HEK293 (cell line): ENCODE measurements at regions not wholly inside any gene's neighbourhood (a gene's known extent, or its start where the extent isn't known, plus 50 kb on each side); places are given as distances from the start of the nearest gene placed in this dataset.
"Not testable (repeated sequence)": the region's sequence is repeated elsewhere in the genome, so short reads cannot be mapped to it uniquely, and the experiment has no call there.

Experiments used
- CTCF ChIA-PET: fragments of 350-600 bp; formaldehyde crosslinking; extraction: SDS; loops from one replicate; lab custom pipeline; 2021; ENCODE audit warnings: antibody characterized with exemption; lab: Yijun Ruan, JAX
- POLR2A ChIA-PET: fragments of 300-600 bp; formaldehyde crosslinking; extraction: SDS; loops from one replicate; lab custom pipeline; 2020; ENCODE audit warnings: antibody characterized with exemption, inconsistent platforms; lab: Yijun Ruan, JAX
- H3K27ac ChIP-seq: fragments of 200-500 bp; sonication (Bioruptor generic); 2 replicates; pipeline ENCODE4 v1.5.1; 2014; ENCODE audit warnings: low read depth, low read length, control low read depth, inconsistent platforms; ENCODE audit errors: extremely low read depth
- H3K36me3 ChIP-seq, 2 experiments: fragments of 200-500 bp in 1 of 2; sonication (Bioruptor generic) in 1 of 2; 1 replicate in 1 of 2; 2 replicates in 1 of 2; pipeline ENCODE4 v1.5.1; 2014 to 2017; ENCODE audit warnings: inconsistent platforms in 2 of 2, low read length in 2 of 2; ENCODE audit not compliant: control insufficient read depth in 2 of 2, insufficient read depth in 1 of 2
- H3K4me1 ChIP-seq: fragments of 200-500 bp; sonication (Bioruptor generic); 2 replicates; pipeline ENCODE4 v1.5.1; 2014; ENCODE audit warnings: mild to moderate bottlenecking, low read length, inconsistent platforms; ENCODE audit not compliant: control insufficient read depth, insufficient read depth
- H3K4me3 ChIP-seq: 2 replicates; pipeline ENCODE4 v1.5.1; 2011; ENCODE audit warnings: low read depth, mild to moderate bottlenecking, control low read depth, low read length, moderate library complexity
- H3K9me3 ChIP-seq: fragments of 200-500 bp; sonication (Bioruptor generic); 2 replicates; pipeline ENCODE4 v1.5.1; 2014; ENCODE audit warnings: low read depth, low read length, inconsistent platforms; ENCODE audit not compliant: control insufficient read depth, insufficient read depth
- TF ChIP-seq, protein P1 (sequence below): fragments of 450-650 bp; formaldehyde crosslinking; IDR thresholded peaks from 2 replicates; pipeline ENCODE4 v1.5.1; 2016; ENCODE audit warnings: missing biosample characterization, missing genetic modification characterization

DNA sequence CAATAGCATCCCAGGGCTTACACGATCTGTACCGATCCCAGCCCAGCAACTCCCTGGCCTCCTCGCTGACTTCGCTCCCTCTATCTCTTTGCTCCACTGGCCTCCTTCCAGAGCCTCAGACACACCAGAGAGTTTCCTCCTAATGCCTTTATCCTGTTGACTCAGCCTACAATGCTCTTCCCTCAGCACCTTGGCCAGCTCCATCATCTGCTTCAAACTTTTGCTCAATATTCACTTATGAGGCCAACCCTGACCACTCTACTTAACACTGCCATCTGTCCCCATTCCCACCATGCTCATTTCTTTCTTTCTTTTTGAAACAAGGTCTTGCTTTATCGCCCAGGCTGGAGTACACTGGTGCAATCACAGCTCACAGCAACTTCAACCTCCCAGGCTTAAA, 180.9 kb downstream of the CEP170 start:
- TF ChIP-seq, protein P1, sequence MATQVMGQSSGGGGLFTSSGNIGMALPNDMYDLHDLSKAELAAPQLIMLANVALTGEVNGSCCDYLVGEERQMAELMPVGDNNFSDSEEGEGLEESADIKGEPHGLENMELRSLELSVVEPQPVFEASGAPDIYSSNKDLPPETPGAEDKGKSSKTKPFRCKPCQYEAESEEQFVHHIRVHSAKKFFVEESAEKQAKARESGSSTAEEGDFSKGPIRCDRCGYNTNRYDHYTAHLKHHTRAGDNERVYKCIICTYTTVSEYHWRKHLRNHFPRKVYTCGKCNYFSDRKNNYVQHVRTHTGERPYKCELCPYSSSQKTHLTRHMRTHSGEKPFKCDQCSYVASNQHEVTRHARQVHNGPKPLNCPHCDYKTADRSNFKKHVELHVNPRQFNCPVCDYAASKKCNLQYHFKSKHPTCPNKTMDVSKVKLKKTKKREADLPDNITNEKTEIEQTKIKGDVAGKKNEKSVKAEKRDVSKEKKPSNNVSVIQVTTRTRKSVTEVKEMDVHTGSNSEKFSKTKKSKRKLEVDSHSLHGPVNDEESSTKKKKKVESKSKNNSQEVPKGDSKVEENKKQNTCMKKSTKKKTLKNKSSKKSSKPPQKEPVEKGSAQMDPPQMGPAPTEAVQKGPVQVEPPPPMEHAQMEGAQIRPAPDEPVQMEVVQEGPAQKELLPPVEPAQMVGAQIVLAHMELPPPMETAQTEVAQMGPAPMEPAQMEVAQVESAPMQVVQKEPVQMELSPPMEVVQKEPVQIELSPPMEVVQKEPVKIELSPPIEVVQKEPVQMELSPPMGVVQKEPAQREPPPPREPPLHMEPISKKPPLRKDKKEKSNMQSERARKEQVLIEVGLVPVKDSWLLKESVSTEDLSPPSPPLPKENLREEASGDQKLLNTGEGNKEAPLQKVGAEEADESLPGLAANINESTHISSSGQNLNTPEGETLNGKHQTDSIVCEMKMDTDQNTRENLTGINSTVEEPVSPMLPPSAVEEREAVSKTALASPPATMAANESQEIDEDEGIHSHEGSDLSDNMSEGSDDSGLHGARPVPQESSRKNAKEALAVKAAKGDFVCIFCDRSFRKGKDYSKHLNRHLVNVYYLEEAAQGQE, result peak; percentile 40; the same call in 1 of the 2 replicates
- TF ChIP-seq, all 188 proteins: peak for 1; not testable (repeated sequence) for 187
- CTCF ChIA-PET, POLR2A ChIA-PET: not testable (repeated sequence)

GRCh38 chr1:243067056-243067455, 188.0 kb downstream of the CEP170 start:
- H3K9me3 ChIP-seq, H3K27ac ChIP-seq, CTCF ChIA-PET, POLR2A ChIA-PET, H3K36me3 ChIP-seq, H3K4me3 ChIP-seq, H3K4me1 ChIP-seq: not testable (repeated sequence)

More for the DNA sequence above, 180.9 kb downstream of the CEP170 start:
- H3K27ac ChIP-seq, H3K4me1 ChIP-seq, H3K9me3 ChIP-seq, H3K36me3 ChIP-seq, H3K4me3 ChIP-seq: not testable (repeated sequence)

DNA sequence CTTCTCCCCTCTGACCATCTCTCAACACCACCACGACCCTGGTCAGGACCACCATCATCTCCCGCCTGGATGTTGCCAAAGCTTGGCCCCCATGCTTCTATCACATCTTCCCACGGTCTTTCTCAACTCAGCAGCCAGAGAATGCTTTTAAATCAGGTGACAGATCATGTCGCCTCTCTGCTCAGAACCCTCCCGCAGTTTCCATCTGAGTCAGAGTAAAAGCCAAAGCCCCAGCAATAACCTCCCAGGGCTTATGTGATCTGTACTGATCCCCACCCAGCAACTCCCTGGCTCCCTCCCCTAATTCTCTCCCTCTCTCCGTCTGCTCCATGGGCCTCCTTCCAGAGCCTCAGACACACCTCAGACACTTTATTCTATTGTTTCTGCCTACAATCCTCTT, 193.1 kb downstream of the CEP170 start:
- H3K4me3 ChIP-seq, H3K36me3 ChIP-seq, H3K9me3 ChIP-seq, H3K27ac ChIP-seq, CTCF ChIA-PET, POLR2A ChIA-PET, H3K4me1 ChIP-seq: not testable (repeated sequence)

DNA sequence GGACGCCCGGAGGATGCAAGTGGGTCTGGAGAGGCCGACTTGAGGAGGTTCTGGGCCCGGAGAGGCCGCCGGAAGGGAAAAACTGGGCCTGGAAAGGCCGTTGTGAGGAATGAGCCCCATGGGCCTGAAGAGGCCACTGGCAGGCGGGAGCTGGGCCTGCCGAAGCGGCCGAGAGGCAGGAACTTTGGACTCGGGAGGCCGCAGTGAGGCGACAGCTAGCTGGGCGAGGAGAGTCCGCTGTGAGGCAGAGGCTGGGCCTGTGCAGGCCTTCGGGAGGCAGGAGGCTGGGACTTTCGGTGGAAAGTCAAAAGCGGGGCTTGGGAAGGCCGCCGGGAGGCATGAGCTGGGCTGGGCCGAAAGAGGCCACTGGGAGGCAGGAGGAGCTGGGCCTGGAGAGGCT, 199.6 kb downstream of the CEP170 start:
- POLR2A ChIA-PET, H3K27ac ChIP-seq, H3K36me3 ChIP-seq, CTCF ChIA-PET, H3K4me3 ChIP-seq, H3K9me3 ChIP-seq, H3K4me1 ChIP-seq: not testable (repeated sequence)

DNA sequence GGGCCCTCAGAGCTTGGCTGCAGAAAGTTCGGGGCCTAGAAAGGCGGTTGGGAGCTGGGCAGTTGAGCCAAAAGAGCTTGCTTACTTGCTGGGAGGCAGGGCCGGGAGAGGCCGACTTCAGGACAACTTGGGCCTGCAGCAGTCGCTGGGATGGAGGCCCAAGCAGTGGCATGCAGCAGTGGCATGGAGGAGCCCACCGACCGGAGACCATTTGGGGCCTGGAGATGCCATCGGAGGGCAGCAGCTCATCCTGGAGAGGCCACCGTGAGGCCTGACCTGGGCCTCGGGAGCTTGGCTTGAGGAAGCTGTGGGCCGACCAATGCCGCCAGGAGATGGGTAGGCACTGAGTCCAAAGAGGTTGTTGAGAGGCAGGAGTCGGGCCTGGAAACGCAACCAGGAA, 200.0 kb downstream of the CEP170 start:
- H3K4me3 ChIP-seq, CTCF ChIA-PET, H3K9me3 ChIP-seq, H3K27ac ChIP-seq, H3K4me1 ChIP-seq, POLR2A ChIA-PET, H3K36me3 ChIP-seq: not testable (repeated sequence)

- H3K36me3 ChIP-seq, H3K27ac ChIP-seq, H3K4me3 ChIP-seq, H3K9me3 ChIP-seq, H3K4me1 ChIP-seq, CTCF ChIA-PET, POLR2A ChIA-PET: not testable (repeated sequence)
Measured at GRCh38 chr1:243054681-243055080, 200.4 kb downstream of the CEP170 start.

- CTCF ChIA-PET, H3K4me3 ChIP-seq, H3K4me1 ChIP-seq, POLR2A ChIA-PET, H3K36me3 ChIP-seq, H3K27ac ChIP-seq, H3K9me3 ChIP-seq: not testable (repeated sequence)
Measured at GRCh38 chr1:243053048-243053447, 202.0 kb downstream of the CEP170 start.

GRCh38 chr1:243050613-243051012, 204.5 kb downstream of the CEP170 start:
- H3K4me1 ChIP-seq, CTCF ChIA-PET, H3K4me3 ChIP-seq, H3K36me3 ChIP-seq, H3K9me3 ChIP-seq, H3K27ac ChIP-seq, POLR2A ChIA-PET: not testable (repeated sequence)

- POLR2A ChIA-PET, CTCF ChIA-PET, H3K4me3 ChIP-seq, H3K36me3 ChIP-seq, H3K4me1 ChIP-seq, H3K9me3 ChIP-seq, H3K27ac ChIP-seq: not testable (repeated sequence)
Measured at GRCh38 chr1:243049716-243050115, 205.4 kb downstream of the CEP170 start.

GRCh38 chr1:243021365-243021764, 233.7 kb downstream of the CEP170 start:
- H3K4me3 ChIP-seq, POLR2A ChIA-PET, H3K9me3 ChIP-seq, H3K4me1 ChIP-seq, H3K36me3 ChIP-seq, H3K27ac ChIP-seq: not testable (repeated sequence)
- CTCF ChIA-PET, result interaction anchor here (0.6 kb wide), 1 partner anchor 852 kb away, joined by 3 read pairs; no protein-coding TSS in a partner anchor
